Neural progenitor cell (in vitro differentiated cells): ENCODE measurements at regions not wholly inside any gene's neighbourhood (a gene's known extent, or its start where the extent isn't known, plus 50 kb on each side); places are given as distances from the start of the nearest gene placed in this dataset.

Source experiments
- EZH2 ChIP-seq: fragments of 200-600 bp; sonication (generic); IDR thresholded peaks from 2 replicates; pipeline ENCODE4 v1.6.1; 2017; ENCODE audit warnings: antibody characterized with exemption, mild to moderate bottlenecking, moderate library complexity
- EZH2phosphoT487 ChIP-seq: fragments of 200-600 bp; sonication (generic); IDR thresholded peaks from 2 replicates; pipeline ENCODE4 v1.6.1; 2017; ENCODE audit warnings: antibody characterized with exemption
- TF ChIP-seq, protein P1 (sequence below): fragments of 200-600 bp; sonication (generic); IDR thresholded peaks from 2 replicates; pipeline ENCODE4 v1.5.1; 2017; ENCODE audit warnings: antibody characterized with exemption, mild to moderate bottlenecking

DNA sequence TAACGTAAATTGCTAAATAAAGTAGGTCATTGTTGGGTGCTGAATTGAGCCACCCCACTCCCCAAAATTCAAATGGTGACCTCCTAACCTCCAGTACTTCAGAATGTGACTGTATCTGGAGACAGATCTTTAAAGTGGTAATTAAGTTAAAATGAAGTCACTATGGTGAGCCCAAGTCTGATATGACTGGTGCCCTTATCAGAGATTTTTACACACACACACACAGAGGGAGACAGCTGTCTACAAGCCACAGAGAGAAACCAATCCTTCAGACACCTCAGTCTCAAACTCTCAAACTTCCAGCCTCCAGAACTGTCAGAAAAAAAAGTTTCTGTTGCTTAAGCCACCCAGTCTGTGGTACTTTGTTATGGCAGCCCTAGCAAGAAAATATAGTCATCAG, 879.2 kb upstream of the INTU start:
- TF ChIP-seq, protein P1, sequence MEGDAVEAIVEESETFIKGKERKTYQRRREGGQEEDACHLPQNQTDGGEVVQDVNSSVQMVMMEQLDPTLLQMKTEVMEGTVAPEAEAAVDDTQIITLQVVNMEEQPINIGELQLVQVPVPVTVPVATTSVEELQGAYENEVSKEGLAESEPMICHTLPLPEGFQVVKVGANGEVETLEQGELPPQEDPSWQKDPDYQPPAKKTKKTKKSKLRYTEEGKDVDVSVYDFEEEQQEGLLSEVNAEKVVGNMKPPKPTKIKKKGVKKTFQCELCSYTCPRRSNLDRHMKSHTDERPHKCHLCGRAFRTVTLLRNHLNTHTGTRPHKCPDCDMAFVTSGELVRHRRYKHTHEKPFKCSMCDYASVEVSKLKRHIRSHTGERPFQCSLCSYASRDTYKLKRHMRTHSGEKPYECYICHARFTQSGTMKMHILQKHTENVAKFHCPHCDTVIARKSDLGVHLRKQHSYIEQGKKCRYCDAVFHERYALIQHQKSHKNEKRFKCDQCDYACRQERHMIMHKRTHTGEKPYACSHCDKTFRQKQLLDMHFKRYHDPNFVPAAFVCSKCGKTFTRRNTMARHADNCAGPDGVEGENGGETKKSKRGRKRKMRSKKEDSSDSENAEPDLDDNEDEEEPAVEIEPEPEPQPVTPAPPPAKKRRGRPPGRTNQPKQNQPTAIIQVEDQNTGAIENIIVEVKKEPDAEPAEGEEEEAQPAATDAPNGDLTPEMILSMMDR: no peak
- no peak for TF ChIP-seq EZH2
- TF ChIP-seq EZH2phosphoT487: no peak
